Neuronal stem cell (in vitro differentiated cells): ENCODE measurements at regions not wholly inside any gene's neighbourhood (a gene's known extent, or its start where the extent isn't known, plus 50 kb on each side); places are given as distances from the start of the nearest gene placed in this dataset.

Experiments
- DNase-seq: peaks from one replicate; pipeline ENCODE4 v3.0.0-alpha.2; 2013; ENCODE audit warnings: low spot score
- H2AFZ ChIP-seq: one replicate; pipeline ENCODE4 v1.6.1; 2013; ENCODE audit warnings: mild to moderate bottlenecking, low read length, inconsistent platforms
- H2AK5ac ChIP-seq: 2 replicates; pipeline ENCODE4 v1.6.1; 2013; ENCODE audit warnings: low read depth, mild to moderate bottlenecking, inconsistent platforms, low read length, moderate library complexity, mixed read lengths
- H2BK120ac ChIP-seq: 2 replicates; pipeline ENCODE4 v1.6.1; 2013; ENCODE audit warnings: low read depth, mild to moderate bottlenecking, inconsistent platforms, low read length, moderate library complexity, mixed read lengths
- H2BK12ac ChIP-seq: one replicate; pipeline ENCODE4 v1.6.1; 2013; ENCODE audit warnings: low read length, inconsistent platforms
- H2BK15ac ChIP-seq: 2 replicates; pipeline ENCODE4 v1.6.1; 2013; ENCODE audit warnings: mild to moderate bottlenecking, low read length, inconsistent platforms, mixed read lengths
- H2BK5ac ChIP-seq: one replicate; pipeline ENCODE4 v1.6.1; 2013; ENCODE audit warnings: inconsistent platforms, mild to moderate bottlenecking, low read length, moderate library complexity
- H3K14ac ChIP-seq: one replicate; pipeline ENCODE4 v1.6.1; 2013; ENCODE audit warnings: low read length, inconsistent platforms
- H3K18ac ChIP-seq: 2 replicates; pipeline ENCODE4 v1.6.1; 2013; ENCODE audit warnings: low read length, inconsistent platforms
- H3K23ac ChIP-seq: 2 replicates; pipeline ENCODE4 v1.6.1; 2013; ENCODE audit warnings: low read depth, mild to moderate bottlenecking, mixed read lengths, low read length, inconsistent platforms; ENCODE audit not compliant: poor library complexity
- H3K27ac ChIP-seq: replicated peaks from 3 replicates; pipeline ENCODE4 v1.5.1; 2013; ENCODE audit warnings: low read length, inconsistent platforms
- H3K27me3 ChIP-seq, 3 experiments: 2 replicates each; pipeline ENCODE4 v1.6.1; 2013; ENCODE audit warnings: low read length in 3 of 3, mild to moderate bottlenecking in 2 of 3, inconsistent platforms in 1 of 3, low read depth in 1 of 3, mixed read lengths in 1 of 3, moderate library complexity in 1 of 3; ENCODE audit not compliant: control insufficient read depth in 3 of 3, insufficient read depth in 3 of 3
- H3K36me3 ChIP-seq, 2 donors: replicated peaks in 1 of 2; 2 replicates each; pipeline ENCODE4 v1.6.1; 2013; ENCODE audit warnings: low read length in 2 of 2; ENCODE audit not compliant: control insufficient read depth in 2 of 2, insufficient read depth in 2 of 2
- H3K4ac ChIP-seq: 2 replicates; pipeline ENCODE4 v1.6.1; 2013; ENCODE audit warnings: inconsistent platforms, mild to moderate bottlenecking, low read length, moderate library complexity
- H3K4me1 ChIP-seq, 2 donors: 1 replicate in 1 of 2; 2 replicates in 1 of 2; pipeline ENCODE4 v1.6.1; 2013; ENCODE audit warnings: low read length in 2 of 2, low read depth in 1 of 2; ENCODE audit not compliant: control insufficient read depth in 2 of 2, insufficient read depth in 1 of 2
- H3K4me2 ChIP-seq: one replicate; pipeline ENCODE4 v1.6.1; 2013; ENCODE audit warnings: mild to moderate bottlenecking, low read length, inconsistent platforms; ENCODE audit not compliant: insufficient read depth, poor library complexity, severe bottlenecking
- H3K4me3 ChIP-seq, 2 donors: 2 replicates each; pipeline ENCODE4 v1.5.1; 2013; ENCODE audit warnings: low read length in 2 of 2, mild to moderate bottlenecking in 2 of 2, inconsistent platforms in 1 of 2, moderate library complexity in 1 of 2
- H3K79me1 ChIP-seq: one replicate; pipeline ENCODE4 v1.6.1; 2013; ENCODE audit warnings: low read depth, mild to moderate bottlenecking, inconsistent platforms, low read length, moderate library complexity
- H3K9ac ChIP-seq: one replicate; pipeline ENCODE4 v1.6.1; 2013; ENCODE audit warnings: mild to moderate bottlenecking, low read depth, low read length, inconsistent platforms; ENCODE audit not compliant: poor library complexity
- H3K9me3 ChIP-seq, 2 donors: replicated peaks in 1 of 2; 2 replicates each; pipeline versions ENCODE3 to v1.6.1; 2013; ENCODE audit warnings: low read length in 2 of 2, mild to moderate bottlenecking in 2 of 2, inconsistent platforms in 1 of 2, low read depth in 1 of 2, mixed read lengths in 1 of 2, moderate library complexity in 1 of 2; ENCODE audit not compliant: control insufficient read depth in 2 of 2, insufficient read depth in 1 of 2
- H4K8ac ChIP-seq: one replicate; pipeline ENCODE4 v1.6.1; 2013; ENCODE audit warnings: low read depth, mild to moderate bottlenecking, inconsistent platforms, low read length, moderate library complexity
- H4K91ac ChIP-seq: one replicate; pipeline ENCODE4 v1.6.1; 2013; ENCODE audit warnings: low read length, low read depth, mild to moderate bottlenecking, inconsistent platforms; ENCODE audit not compliant: poor library complexity
- WGBS, 2 donors: extraction: QIAGEN DNeasy Blood & Tissue Kit; methylation state at CpG; one replicate each; pipeline ENCODE4 v1.1.7; 2013; ENCODE audit warnings: missing lambda C conversion rate in 2 of 2, mixed read lengths in 1 of 2; ENCODE audit not compliant: insufficient read length in 2 of 2, insufficient replicate concordance in 1 of 2; ENCODE audit errors: extremely low coverage in 2 of 2; 5-methylcytosine and 5-hydroxymethylcytosine counted together

GRCh38 chr2:215550331-215550730, 114.5 kb upstream of the FN1 start:
- H2AK5ac ChIP-seq: no peak overlapping the region
- DNase-seq: no peak
- no peak overlapping the region for H2AFZ ChIP-seq
- H2BK120ac ChIP-seq: no peak overlapping the region
- H3K4ac ChIP-seq: no peak overlapping the region
- H3K4me2 ChIP-seq: no peak overlapping the region
- peaks cover 0 to under 1% of the 10 kb centered on the region in 2 donors for H3K4me1 ChIP-seq
- H3K9me3 ChIP-seq: no peaks in the 10 kb centered on the region
- no peaks in the 10 kb centered on the region for H3K27me3 ChIP-seq
- H3K79me1 ChIP-seq: no peaks in the 10 kb centered on the region
- no peak overlapping the region for H3K4me3 ChIP-seq
- no peak overlapping the region for H3K23ac ChIP-seq
- H3K27ac ChIP-seq: no peak overlapping the region
- no peak overlapping the region for H2BK15ac ChIP-seq
- no peak overlapping the region for H4K8ac ChIP-seq
- H3K18ac ChIP-seq: no peak overlapping the region
- no peak overlapping the region for H2BK5ac ChIP-seq
- H2BK12ac ChIP-seq: no peak overlapping the region
- H3K9ac ChIP-seq: no peak overlapping the region
- H4K91ac ChIP-seq: no peak overlapping the region
- no peak overlapping the region for H3K14ac ChIP-seq
- no CpG with 5 or more reads among the region's 2 CpGs for whole genome bisulfite sequencing, 2 donors
- H3K36me3 ChIP-seq: no peaks in the 10 kb centered on the region

- no peak overlapping the region for H4K91ac ChIP-seq
- H3K27me3 ChIP-seq: no peaks in the 10 kb centered on the region
- no peak overlapping the region for H2BK5ac ChIP-seq
- H3K27ac ChIP-seq: no peak overlapping the region
- H4K8ac ChIP-seq: no peak overlapping the region
- H2BK120ac ChIP-seq: no peak overlapping the region
- no peak overlapping the region for H2AK5ac ChIP-seq
- H3K4me2 ChIP-seq: no peak overlapping the region
- no peak for DNase-seq
- no peak overlapping the region for H3K9ac ChIP-seq
- H3K4me1 ChIP-seq: no peaks in the 10 kb centered on the region
- no peak overlapping the region for H2BK15ac ChIP-seq
- no peak overlapping the region for H3K4me3 ChIP-seq
- no peak overlapping the region for H3K23ac ChIP-seq
- no peak overlapping the region for H3K4ac ChIP-seq
- no peaks in the 10 kb centered on the region for H3K9me3 ChIP-seq
- no peak overlapping the region for H3K18ac ChIP-seq
- H3K79me1 ChIP-seq: no peaks in the 10 kb centered on the region
- no peak overlapping the region for H2AFZ ChIP-seq
- WGBS, 2 donors: no CpG with 5 or more reads among the region's 2 CpGs
- no peak overlapping the region for H3K14ac ChIP-seq
- no peak overlapping the region for H2BK12ac ChIP-seq
- no peaks in the 10 kb centered on the region for H3K36me3 ChIP-seq
Measured at GRCh38 chr2:215548714-215549113, 112.8 kb upstream of the FN1 start.

DNA sequence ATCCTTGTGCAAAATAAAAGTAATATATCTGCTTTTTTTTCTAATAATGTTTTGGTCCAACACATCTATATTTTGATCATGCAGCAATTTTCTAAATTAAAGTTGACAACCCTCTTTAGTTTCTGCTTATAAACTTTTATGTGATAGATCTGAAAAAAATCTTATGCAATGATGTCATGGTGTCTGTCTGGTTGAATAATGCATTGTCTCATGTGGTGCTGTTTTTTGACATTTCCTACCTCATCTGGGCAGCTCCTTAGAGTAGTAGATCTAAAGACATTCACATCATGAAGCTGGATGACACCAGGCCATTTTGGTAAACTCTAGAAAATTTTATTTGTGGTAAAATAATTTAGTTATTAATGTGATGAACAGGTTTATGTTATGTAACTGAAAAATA, 106.8 kb upstream of the FN1 start:
- no peak for DNase-seq
- H2BK15ac ChIP-seq: no peak overlapping the region
- no peak overlapping the region for H2AK5ac ChIP-seq
- H2AFZ ChIP-seq: no peak overlapping the region
- no peak overlapping the region for H3K18ac ChIP-seq
- H3K23ac ChIP-seq: no peak overlapping the region
- no peaks in the 10 kb centered on the region for H3K9me3 ChIP-seq
- H3K4me2 ChIP-seq: no peak overlapping the region
- H3K4ac ChIP-seq: no peak overlapping the region
- H2BK5ac ChIP-seq: no peak overlapping the region
- no peaks in the 10 kb centered on the region for H3K79me1 ChIP-seq
- no peaks in the 10 kb centered on the region for H3K27me3 ChIP-seq
- no peak overlapping the region for H3K9ac ChIP-seq
- H3K36me3 ChIP-seq: no peaks in the 10 kb centered on the region
- no peaks in the 10 kb centered on the region for H3K4me1 ChIP-seq
- H3K4me3 ChIP-seq: no peak overlapping the region
- no peak overlapping the region for H3K14ac ChIP-seq
- no peak overlapping the region for H4K91ac ChIP-seq
- no peak overlapping the region for H2BK120ac ChIP-seq
- no peak overlapping the region for H2BK12ac ChIP-seq
- H4K8ac ChIP-seq: no peak overlapping the region
- H3K27ac ChIP-seq: no peak overlapping the region

DNA sequence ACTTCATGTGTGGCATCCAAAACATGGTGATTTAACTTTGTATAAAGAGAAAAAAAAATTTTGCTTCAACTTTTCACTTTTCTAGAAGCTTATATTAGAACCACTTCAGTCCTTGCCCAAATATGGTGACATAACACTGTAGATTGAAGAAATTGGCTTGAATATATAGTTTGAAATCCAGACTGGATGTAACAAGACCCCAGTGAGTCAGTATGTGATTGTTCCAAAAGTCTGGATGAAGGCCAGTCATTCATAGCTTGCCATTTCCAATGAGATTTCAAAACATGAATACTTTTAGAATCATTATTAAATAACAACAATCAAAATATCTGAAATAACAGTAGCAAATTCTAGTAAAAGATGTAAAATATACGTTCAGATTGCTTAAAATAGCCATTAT, 104.8 kb upstream of the FN1 start:
- Histone ChIP-seq H3K4me3 (no peak overlapping the region), H3K36me3 (no peaks in the 10 kb centered on the region), H4K91ac (no peak overlapping the region), H3K4ac (no peak overlapping the region), H2BK5ac (no peak overlapping the region), H2AFZ (no peak overlapping the region), H3K14ac (no peak overlapping the region), H3K23ac (no peak overlapping the region), H2AK5ac (no peak overlapping the region), H3K9me3 (peaks cover 0 to 3% of the 10 kb centered on the region in 2 donors), H3K27ac (no peak overlapping the region), H3K27me3 (no peaks in the 10 kb centered on the region), H3K4me2 (no peak overlapping the region), H3K79me1 (no peaks in the 10 kb centered on the region), H4K8ac (no peak overlapping the region), H3K18ac (no peak overlapping the region), H2BK120ac (no peak overlapping the region), H3K9ac (no peak overlapping the region), H2BK15ac (no peak overlapping the region), H2BK12ac (no peak overlapping the region), H3K4me1 (peaks cover 0 to 3% of the 10 kb centered on the region in 2 donors)
- no peak for DNase-seq
- WGBS, 2 donors: no CpG with 5 or more reads among the region's 1 CpG
